ENCODE measurements at regions not wholly inside any gene's neighbourhood (a gene's known extent, or its start where the extent isn't known, plus 50 kb on each side); places are given as distances from the start of the nearest gene placed in this dataset.

- intact Hi-C loops (cut with DNase I; ENCODE audit: low total_unique reads): no loop called here
- 63 to 100% methylated on average over 2 to 3 of the region's 3 CpGs for WGBS, 2 donors (ENCODE audit: low coverage in 1 of 2)
- Histone ChIP-seq H3K27ac (no peak overlapping the region), H3K27me3 (no peaks in the 10 kb centered on the region), H3K9me3 (peaks cover 0 to 3% of the 10 kb centered on the region in 2 donors), H3K4me1 (peaks cover 0 to 22% (median 15%) of the 10 kb centered on the region in 4 donors), H3K36me3 (no peaks in the 10 kb centered on the region), H3K4me3 (no peak overlapping the region)
- no peak for DNase-seq
- in situ Hi-C loops (cut with MboI; ENCODE audit: low pct_ligation_motif_present in 1 of 4, low pct_unique_long_range_greater_than_20kb in 1 of 4, low sequenced_read_pairs in 3 of 4): no loop called here
- no peak for TF ChIP-seq POLR2A (IDR thresholded peaks at IDR 0.05)
- no peak for TF ChIP-seq POLR2AphosphoS5 (IDR thresholded peaks at IDR 0.05)
- no peak for TF ChIP-seq EP300 (IDR thresholded peaks at IDR 0.05; ENCODE audit: low read depth)
- TF ChIP-seq, protein P1, sequence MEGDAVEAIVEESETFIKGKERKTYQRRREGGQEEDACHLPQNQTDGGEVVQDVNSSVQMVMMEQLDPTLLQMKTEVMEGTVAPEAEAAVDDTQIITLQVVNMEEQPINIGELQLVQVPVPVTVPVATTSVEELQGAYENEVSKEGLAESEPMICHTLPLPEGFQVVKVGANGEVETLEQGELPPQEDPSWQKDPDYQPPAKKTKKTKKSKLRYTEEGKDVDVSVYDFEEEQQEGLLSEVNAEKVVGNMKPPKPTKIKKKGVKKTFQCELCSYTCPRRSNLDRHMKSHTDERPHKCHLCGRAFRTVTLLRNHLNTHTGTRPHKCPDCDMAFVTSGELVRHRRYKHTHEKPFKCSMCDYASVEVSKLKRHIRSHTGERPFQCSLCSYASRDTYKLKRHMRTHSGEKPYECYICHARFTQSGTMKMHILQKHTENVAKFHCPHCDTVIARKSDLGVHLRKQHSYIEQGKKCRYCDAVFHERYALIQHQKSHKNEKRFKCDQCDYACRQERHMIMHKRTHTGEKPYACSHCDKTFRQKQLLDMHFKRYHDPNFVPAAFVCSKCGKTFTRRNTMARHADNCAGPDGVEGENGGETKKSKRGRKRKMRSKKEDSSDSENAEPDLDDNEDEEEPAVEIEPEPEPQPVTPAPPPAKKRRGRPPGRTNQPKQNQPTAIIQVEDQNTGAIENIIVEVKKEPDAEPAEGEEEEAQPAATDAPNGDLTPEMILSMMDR (IDR thresholded peaks at IDR 0.05): no peak
These were observed 306.8 kb downstream of the KCNRG start for GRCh38 chr13:50322006-50322405.

- H3K27ac ChIP-seq: no peak overlapping the region
- H3K36me3 ChIP-seq: no peaks in the 10 kb centered on the region
- no peaks in the 10 kb centered on the region for H3K27me3 ChIP-seq
- DNase-seq: no peak
- WGBS, 2 donors (ENCODE audit: low coverage in 1 of 2): 81 to 91% methylated on average over 3 of the region's 3 CpGs
- intact Hi-C loops (cut with DNase I; ENCODE audit: low total_unique reads) (no loop called here), in situ Hi-C loops (cut with MboI; ENCODE audit: low pct_ligation_motif_present in 1 of 4, low pct_unique_long_range_greater_than_20kb in 1 of 4, low sequenced_read_pairs in 3 of 4) (no loop called here)
- TF ChIP-seq, protein P1 (IDR thresholded peaks at IDR 0.05): no peak
- TF ChIP-seq EP300 (IDR thresholded peaks at IDR 0.05; ENCODE audit: low read depth) (no peak), POLR2AphosphoS5 (IDR thresholded peaks at IDR 0.05) (no peak)
- H3K4me1 ChIP-seq: peaks cover 0 to 25% (median 15%) of the 10 kb centered on the region in 4 donors
- peaks cover 0 to 3% of the 10 kb centered on the region in 2 donors for H3K9me3 ChIP-seq
- H3K4me3 ChIP-seq: no peak overlapping the region
These were observed 308.3 kb downstream of the KCNRG start for GRCh38 chr13:50323440-50324065.

GRCh38 chr13:50326271-50326670 is 311.0 kb downstream of the KCNRG start:
- H3K36me3 ChIP-seq: no peaks in the 10 kb centered on the region
- TF ChIP-seq POLR2AphosphoS5 (IDR thresholded peaks at IDR 0.05) (no peak), EP300 (IDR thresholded peaks at IDR 0.05; ENCODE audit: low read depth) (no peak), POLR2A (IDR thresholded peaks at IDR 0.05) (no peak)
- TF ChIP-seq, protein P1 (IDR thresholded peaks at IDR 0.05): no peak
- intact Hi-C loops (cut with DNase I; ENCODE audit: low total_unique reads) (no loop called here), in situ Hi-C loops (cut with MboI; ENCODE audit: low pct_ligation_motif_present in 1 of 4, low pct_unique_long_range_greater_than_20kb in 1 of 4, low sequenced_read_pairs in 3 of 4) (no loop called here)
- no peaks in the 10 kb centered on the region for H3K27me3 ChIP-seq
- DNase-seq: no peak
- peaks cover 0 to 8% (median 2%) of the 10 kb centered on the region in 4 donors for H3K4me1 ChIP-seq
- peaks cover 0 to 3% of the 10 kb centered on the region in 2 donors for H3K9me3 ChIP-seq
- H3K27ac ChIP-seq: no peak overlapping the region
- no peak overlapping the region for H3K4me3 ChIP-seq
- 83 to 86% methylated on average over 2 to 3 of the region's 3 CpGs for WGBS, 2 donors (ENCODE audit: low coverage in 1 of 2)

DNA sequence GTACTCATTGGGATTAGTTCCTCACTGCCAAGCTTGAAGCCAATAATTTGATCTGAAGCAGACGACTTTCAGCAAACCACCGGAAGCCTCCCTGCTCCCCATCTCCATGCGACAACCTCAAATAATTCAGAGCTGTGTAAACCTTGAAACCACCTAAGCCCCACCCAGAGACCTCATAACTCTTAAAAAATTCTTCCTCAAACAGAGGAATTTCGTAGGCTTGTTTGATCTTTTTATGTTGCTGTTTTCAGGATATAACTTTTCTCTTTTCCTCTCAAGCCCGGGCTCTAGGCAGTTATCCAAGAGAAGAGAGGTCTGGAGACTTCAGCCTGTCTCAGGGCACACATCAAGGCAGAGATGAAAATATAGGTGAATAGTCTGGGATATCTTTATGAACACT is 311.6 kb downstream of the KCNRG start:
- H3K36me3 ChIP-seq: no peaks in the 10 kb centered on the region
- peaks cover 0 to 8% (median 2%) of the 10 kb centered on the region in 4 donors for H3K4me1 ChIP-seq
- no peak for DNase-seq
- TF ChIP-seq POLR2A (IDR thresholded peaks at IDR 0.05): no peak
- TF ChIP-seq, protein P1 (IDR thresholded peaks at IDR 0.05): no peak
- no peak for TF ChIP-seq EP300 (IDR thresholded peaks at IDR 0.05; ENCODE audit: low read depth)
- TF ChIP-seq POLR2AphosphoS5 (IDR thresholded peaks at IDR 0.05): no peak
- 24 to 36% methylated on average over 5 of the region's 5 CpGs for WGBS, 2 donors (ENCODE audit: low coverage in 1 of 2)
- intact Hi-C loops (cut with DNase I; ENCODE audit: low total_unique reads) (no loop called here), in situ Hi-C loops (cut with MboI; ENCODE audit: low pct_ligation_motif_present in 1 of 4, low pct_unique_long_range_greater_than_20kb in 1 of 4, low sequenced_read_pairs in 3 of 4) (no loop called here)
- H3K27ac ChIP-seq: no peak overlapping the region
- no peak overlapping the region for H3K4me3 ChIP-seq
- H3K9me3 ChIP-seq: peaks cover 0 to 3% of the 10 kb centered on the region in 2 donors
- no peaks in the 10 kb centered on the region for H3K27me3 ChIP-seq

All from transverse colon (tissue), 4 donors.